GM23338 (cell line): ENCODE measurements at regions not wholly inside any gene's neighbourhood (a gene's known extent, or its start where the extent isn't known, plus 50 kb on each side); places are given as distances from the start of the nearest gene placed in this dataset.

Source experiments
- ATAC-seq: fragments of 200-7000 bp; cut with Tn5 transposase; 3 replicates; pipeline ENCODE4 v1.9.1; 2020
- DNase-seq: peaks from one replicate; pipeline ENCODE4 v3.0.0-alpha.2; 2015; ENCODE audit warnings: low spot score
- H2AFZ ChIP-seq: fragments of 200-600 bp; sonication (generic); 2 replicates; pipeline ENCODE4 v1.8.0; 2016; ENCODE audit warnings: antibody characterized with exemption, mild to moderate bottlenecking, moderate library complexity
- H3F3A ChIP-seq: fragments of 200-600 bp; sonication (generic); replicated peaks from 2 replicates; pipeline ENCODE4 v1.8.0; 2017; ENCODE audit warnings: antibody characterized with exemption, mixed run types, low read depth
- H3K27ac ChIP-seq: fragments of 200-600 bp; sonication (generic); 2 replicates; pipeline ENCODE4 v1.6.1; 2016; ENCODE audit warnings: low read depth
- H3K27me3 ChIP-seq: fragments of 200-600 bp; sonication (generic); 2 replicates; pipeline ENCODE4 v1.8.0; 2016; ENCODE audit warnings: mild to moderate bottlenecking, mixed run types, moderate library complexity; ENCODE audit not compliant: insufficient read depth
- H3K36me3 ChIP-seq: fragments of 200-600 bp; sonication (generic); 2 replicates; pipeline ENCODE4 v1.8.0; 2016; ENCODE audit warnings: mild to moderate bottlenecking; ENCODE audit not compliant: insufficient read depth
- H3K4me1 ChIP-seq: fragments of 200-600 bp; sonication (generic); 2 replicates; pipeline ENCODE4 v1.8.0; 2016; ENCODE audit warnings: mild to moderate bottlenecking, moderate library complexity; ENCODE audit not compliant: insufficient read depth
- H3K4me2 ChIP-seq: fragments of 200-600 bp; sonication (generic); 2 replicates; pipeline ENCODE4 v1.7.1; 2017; ENCODE audit warnings: mixed run types
- H3K4me3 ChIP-seq: fragments of 200-600 bp; sonication (generic); 2 replicates; pipeline ENCODE4 v1.6.1; 2016; ENCODE audit warnings: mixed run types
- H3K79me2 ChIP-seq: fragments of 200-600 bp; sonication (generic); replicated peaks from 2 replicates; pipeline ENCODE4 v1.8.0; 2017; ENCODE audit warnings: mild to moderate bottlenecking; ENCODE audit not compliant: insufficient read depth
- H3K9me2 ChIP-seq: fragments of 200-600 bp; sonication (generic); 2 replicates; pipeline ENCODE4 v1.8.0; 2017; ENCODE audit not compliant: insufficient read depth
- H4K20me1 ChIP-seq: fragments of 200-600 bp; sonication (generic); replicated peaks from 2 replicates; pipeline ENCODE4 v1.8.0; 2017; ENCODE audit warnings: mild to moderate bottlenecking; ENCODE audit not compliant: insufficient read depth
- H3K27ac Mint-ChIP-seq: 2 replicates; pipeline ENCODE4 v1.8.0; 2020; ENCODE audit warnings: inconsistent platforms, mild to moderate bottlenecking, moderate library complexity, mixed read lengths
- H3K27me3 Mint-ChIP-seq: 3 replicates; pipeline ENCODE4 v1.8.0; 2022; ENCODE audit warnings: low read depth, mild to moderate bottlenecking, moderate library complexity, mixed read lengths, inconsistent platforms; ENCODE audit not compliant: insufficient read depth, poor library complexity
- H3K36me3 Mint-ChIP-seq: 3 replicates; pipeline ENCODE4 v1.8.0; 2021; ENCODE audit warnings: low read depth, mild to moderate bottlenecking, inconsistent platforms, moderate library complexity, mixed read lengths
- H3K4me1 Mint-ChIP-seq: 3 replicates; pipeline ENCODE4 v1.8.0; 2020; ENCODE audit warnings: mild to moderate bottlenecking, inconsistent platforms, mixed read lengths
- H3K4me3 Mint-ChIP-seq: 3 replicates; pipeline ENCODE4 v1.8.0; 2021; ENCODE audit warnings: moderate library complexity, mild to moderate bottlenecking, inconsistent platforms, mixed read lengths
- H3K9me3 Mint-ChIP-seq: 3 replicates; pipeline ENCODE4 v1.8.0; 2020; ENCODE audit warnings: moderate library complexity, mild to moderate bottlenecking, inconsistent platforms, mixed read lengths
- EZH2 ChIP-seq: fragments of 200-600 bp; sonication (generic); IDR thresholded peaks from one replicate; pipeline ENCODE4 v1.8.0; 2017; ENCODE audit warnings: antibody characterized with exemption, mild to moderate bottlenecking, low read depth; ENCODE audit not compliant: unreplicated experiment
- JUNB ChIP-seq: IDR thresholded peaks from one replicate; pipeline ENCODE4 v1.6.1; 2016; ENCODE audit warnings: antibody characterized with exemption; ENCODE audit not compliant: unreplicated experiment
- NANOG ChIP-seq: IDR thresholded peaks from 2 replicates; pipeline ENCODE4 v1.6.1; 2016; ENCODE audit warnings: antibody characterized with exemption, borderline replicate concordance
- POLR2AphosphoS5 ChIP-seq: IDR thresholded peaks from 2 replicates; pipeline ENCODE4 v1.6.1; 2016; ENCODE audit warnings: antibody characterized with exemption, low read depth
- STAT1 ChIP-seq: IDR thresholded peaks from one replicate; pipeline ENCODE4 v1.6.1; 2016; ENCODE audit warnings: antibody characterized with exemption; ENCODE audit not compliant: unreplicated experiment
- ZNF114 ChIP-seq: fragments of 250-450 bp; sonication (Bioruptor Pico); IDR thresholded peaks from 2 replicates; pipeline ENCODE4 v1.5.0; 2020; ENCODE audit warnings: mild to moderate bottlenecking, moderate library complexity
- TF ChIP-seq, protein P1 (sequence below): IDR thresholded peaks from one replicate; pipeline ENCODE4 v1.6.1; 2018; ENCODE audit warnings: antibody characterized with exemption; ENCODE audit not compliant: unreplicated experiment
- TF ChIP-seq, protein P2 (sequence below): IDR thresholded peaks from 2 replicates; pipeline ENCODE4 v1.6.1; 2016; ENCODE audit warnings: antibody characterized with exemption
- TF ChIP-seq, protein P3 (sequence below): fragments of 250-450 bp; sonication (Bioruptor Pico); IDR thresholded peaks from 2 replicates; pipeline ENCODE4 v1.5.0; 2020; ENCODE audit warnings: mild to moderate bottlenecking, moderate library complexity

DNA sequence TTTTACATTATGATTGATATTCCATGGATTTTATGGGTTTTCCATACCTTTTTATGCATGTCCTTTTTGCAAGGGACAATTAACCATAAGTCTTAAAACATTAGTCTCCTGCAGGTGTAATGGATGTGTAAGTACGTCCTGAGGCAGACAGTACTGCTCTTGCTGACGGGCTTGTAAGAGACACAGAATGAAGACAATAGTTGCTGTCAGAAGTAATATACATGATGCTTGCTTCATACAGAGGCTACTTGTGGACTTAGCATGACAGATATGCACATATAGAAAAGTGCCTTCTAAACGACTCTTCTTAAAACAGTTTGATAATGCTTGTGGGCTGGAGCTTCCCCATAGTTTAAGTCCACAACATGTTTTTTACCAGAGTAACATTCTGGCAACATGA is 182.7 kb downstream of the SPATA31D1 start (continued):
- TF ChIP-seq, protein P1, sequence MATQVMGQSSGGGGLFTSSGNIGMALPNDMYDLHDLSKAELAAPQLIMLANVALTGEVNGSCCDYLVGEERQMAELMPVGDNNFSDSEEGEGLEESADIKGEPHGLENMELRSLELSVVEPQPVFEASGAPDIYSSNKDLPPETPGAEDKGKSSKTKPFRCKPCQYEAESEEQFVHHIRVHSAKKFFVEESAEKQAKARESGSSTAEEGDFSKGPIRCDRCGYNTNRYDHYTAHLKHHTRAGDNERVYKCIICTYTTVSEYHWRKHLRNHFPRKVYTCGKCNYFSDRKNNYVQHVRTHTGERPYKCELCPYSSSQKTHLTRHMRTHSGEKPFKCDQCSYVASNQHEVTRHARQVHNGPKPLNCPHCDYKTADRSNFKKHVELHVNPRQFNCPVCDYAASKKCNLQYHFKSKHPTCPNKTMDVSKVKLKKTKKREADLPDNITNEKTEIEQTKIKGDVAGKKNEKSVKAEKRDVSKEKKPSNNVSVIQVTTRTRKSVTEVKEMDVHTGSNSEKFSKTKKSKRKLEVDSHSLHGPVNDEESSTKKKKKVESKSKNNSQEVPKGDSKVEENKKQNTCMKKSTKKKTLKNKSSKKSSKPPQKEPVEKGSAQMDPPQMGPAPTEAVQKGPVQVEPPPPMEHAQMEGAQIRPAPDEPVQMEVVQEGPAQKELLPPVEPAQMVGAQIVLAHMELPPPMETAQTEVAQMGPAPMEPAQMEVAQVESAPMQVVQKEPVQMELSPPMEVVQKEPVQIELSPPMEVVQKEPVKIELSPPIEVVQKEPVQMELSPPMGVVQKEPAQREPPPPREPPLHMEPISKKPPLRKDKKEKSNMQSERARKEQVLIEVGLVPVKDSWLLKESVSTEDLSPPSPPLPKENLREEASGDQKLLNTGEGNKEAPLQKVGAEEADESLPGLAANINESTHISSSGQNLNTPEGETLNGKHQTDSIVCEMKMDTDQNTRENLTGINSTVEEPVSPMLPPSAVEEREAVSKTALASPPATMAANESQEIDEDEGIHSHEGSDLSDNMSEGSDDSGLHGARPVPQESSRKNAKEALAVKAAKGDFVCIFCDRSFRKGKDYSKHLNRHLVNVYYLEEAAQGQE, result no peak
- TF ChIP-seq ZNF114 (CRISPR knock-in tag), result no peak

DNA sequence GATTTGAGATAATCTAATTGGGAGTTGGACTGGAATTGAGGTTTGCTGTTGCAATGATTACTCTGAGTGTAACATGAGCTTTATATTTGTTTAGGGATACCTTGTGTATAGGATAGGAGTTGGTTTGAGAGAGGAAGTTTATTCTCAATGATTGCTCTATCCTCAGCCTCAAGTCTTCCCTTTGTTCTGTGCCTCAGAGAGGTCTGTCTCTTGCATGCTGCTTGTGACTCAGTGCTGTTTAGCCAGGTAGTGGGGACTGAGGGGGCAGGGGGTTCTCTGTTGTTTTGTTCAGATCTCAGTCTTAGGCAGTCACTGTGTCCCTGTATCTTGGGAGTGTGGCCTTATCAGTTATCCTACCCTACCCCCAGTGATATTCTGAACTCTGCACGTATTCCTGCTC is 192.1 kb downstream of the SPATA31D1 start:
- H3F3A ChIP-seq, result no peaks in the 10 kb centered on the region
- no peak overlapping the region for H3K4me2 ChIP-seq
- no peaks in the 10 kb centered on the region for H3K36me3 Mint-ChIP-seq
- H3K9me3 Mint-ChIP-seq, result peaks cover 3% of the 10 kb centered on the region; the same call in 1 of the 3 replicates
- H3K27me3 ChIP-seq, result no peaks in the 10 kb centered on the region
- peaks cover 16% of the 10 kb centered on the region for H3K4me1 Mint-ChIP-seq
- H3K27ac ChIP-seq, result no peak overlapping the region
- DNase-seq (no peak), ATAC-seq (peak; percentile 81)
- H4K20me1 ChIP-seq, result no peaks in the 10 kb centered on the region
- no peaks in the 10 kb centered on the region for H3K27me3 Mint-ChIP-seq
- no peak overlapping the region for H3K4me3 Mint-ChIP-seq
- H3K79me2 ChIP-seq, result no peaks in the 10 kb centered on the region
- H3K36me3 ChIP-seq, result no peaks in the 10 kb centered on the region
- H3K4me3 ChIP-seq, result no peak overlapping the region
- peak overlapping the region; percentile 86 for H2AFZ ChIP-seq
- H3K4me1 ChIP-seq, result peaks cover 14% of the 10 kb centered on the region; the same call in 1 of the 2 replicates
- H3K27ac Mint-ChIP-seq, result no peak overlapping the region; the same call in 1 of the 2 replicates
- no peaks in the 10 kb centered on the region for H3K9me2 ChIP-seq
- TF ChIP-seq STAT1, result no peak
- TF ChIP-seq, protein P2, sequence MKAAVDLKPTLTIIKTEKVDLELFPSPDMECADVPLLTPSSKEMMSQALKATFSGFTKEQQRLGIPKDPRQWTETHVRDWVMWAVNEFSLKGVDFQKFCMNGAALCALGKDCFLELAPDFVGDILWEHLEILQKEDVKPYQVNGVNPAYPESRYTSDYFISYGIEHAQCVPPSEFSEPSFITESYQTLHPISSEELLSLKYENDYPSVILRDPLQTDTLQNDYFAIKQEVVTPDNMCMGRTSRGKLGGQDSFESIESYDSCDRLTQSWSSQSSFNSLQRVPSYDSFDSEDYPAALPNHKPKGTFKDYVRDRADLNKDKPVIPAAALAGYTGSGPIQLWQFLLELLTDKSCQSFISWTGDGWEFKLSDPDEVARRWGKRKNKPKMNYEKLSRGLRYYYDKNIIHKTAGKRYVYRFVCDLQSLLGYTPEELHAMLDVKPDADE, result no peak
- TF ChIP-seq, protein P1, result no peak
- TF ChIP-seq NANOG, result no peak
- TF ChIP-seq POLR2AphosphoS5, result no peak
- TF ChIP-seq, protein P3, sequence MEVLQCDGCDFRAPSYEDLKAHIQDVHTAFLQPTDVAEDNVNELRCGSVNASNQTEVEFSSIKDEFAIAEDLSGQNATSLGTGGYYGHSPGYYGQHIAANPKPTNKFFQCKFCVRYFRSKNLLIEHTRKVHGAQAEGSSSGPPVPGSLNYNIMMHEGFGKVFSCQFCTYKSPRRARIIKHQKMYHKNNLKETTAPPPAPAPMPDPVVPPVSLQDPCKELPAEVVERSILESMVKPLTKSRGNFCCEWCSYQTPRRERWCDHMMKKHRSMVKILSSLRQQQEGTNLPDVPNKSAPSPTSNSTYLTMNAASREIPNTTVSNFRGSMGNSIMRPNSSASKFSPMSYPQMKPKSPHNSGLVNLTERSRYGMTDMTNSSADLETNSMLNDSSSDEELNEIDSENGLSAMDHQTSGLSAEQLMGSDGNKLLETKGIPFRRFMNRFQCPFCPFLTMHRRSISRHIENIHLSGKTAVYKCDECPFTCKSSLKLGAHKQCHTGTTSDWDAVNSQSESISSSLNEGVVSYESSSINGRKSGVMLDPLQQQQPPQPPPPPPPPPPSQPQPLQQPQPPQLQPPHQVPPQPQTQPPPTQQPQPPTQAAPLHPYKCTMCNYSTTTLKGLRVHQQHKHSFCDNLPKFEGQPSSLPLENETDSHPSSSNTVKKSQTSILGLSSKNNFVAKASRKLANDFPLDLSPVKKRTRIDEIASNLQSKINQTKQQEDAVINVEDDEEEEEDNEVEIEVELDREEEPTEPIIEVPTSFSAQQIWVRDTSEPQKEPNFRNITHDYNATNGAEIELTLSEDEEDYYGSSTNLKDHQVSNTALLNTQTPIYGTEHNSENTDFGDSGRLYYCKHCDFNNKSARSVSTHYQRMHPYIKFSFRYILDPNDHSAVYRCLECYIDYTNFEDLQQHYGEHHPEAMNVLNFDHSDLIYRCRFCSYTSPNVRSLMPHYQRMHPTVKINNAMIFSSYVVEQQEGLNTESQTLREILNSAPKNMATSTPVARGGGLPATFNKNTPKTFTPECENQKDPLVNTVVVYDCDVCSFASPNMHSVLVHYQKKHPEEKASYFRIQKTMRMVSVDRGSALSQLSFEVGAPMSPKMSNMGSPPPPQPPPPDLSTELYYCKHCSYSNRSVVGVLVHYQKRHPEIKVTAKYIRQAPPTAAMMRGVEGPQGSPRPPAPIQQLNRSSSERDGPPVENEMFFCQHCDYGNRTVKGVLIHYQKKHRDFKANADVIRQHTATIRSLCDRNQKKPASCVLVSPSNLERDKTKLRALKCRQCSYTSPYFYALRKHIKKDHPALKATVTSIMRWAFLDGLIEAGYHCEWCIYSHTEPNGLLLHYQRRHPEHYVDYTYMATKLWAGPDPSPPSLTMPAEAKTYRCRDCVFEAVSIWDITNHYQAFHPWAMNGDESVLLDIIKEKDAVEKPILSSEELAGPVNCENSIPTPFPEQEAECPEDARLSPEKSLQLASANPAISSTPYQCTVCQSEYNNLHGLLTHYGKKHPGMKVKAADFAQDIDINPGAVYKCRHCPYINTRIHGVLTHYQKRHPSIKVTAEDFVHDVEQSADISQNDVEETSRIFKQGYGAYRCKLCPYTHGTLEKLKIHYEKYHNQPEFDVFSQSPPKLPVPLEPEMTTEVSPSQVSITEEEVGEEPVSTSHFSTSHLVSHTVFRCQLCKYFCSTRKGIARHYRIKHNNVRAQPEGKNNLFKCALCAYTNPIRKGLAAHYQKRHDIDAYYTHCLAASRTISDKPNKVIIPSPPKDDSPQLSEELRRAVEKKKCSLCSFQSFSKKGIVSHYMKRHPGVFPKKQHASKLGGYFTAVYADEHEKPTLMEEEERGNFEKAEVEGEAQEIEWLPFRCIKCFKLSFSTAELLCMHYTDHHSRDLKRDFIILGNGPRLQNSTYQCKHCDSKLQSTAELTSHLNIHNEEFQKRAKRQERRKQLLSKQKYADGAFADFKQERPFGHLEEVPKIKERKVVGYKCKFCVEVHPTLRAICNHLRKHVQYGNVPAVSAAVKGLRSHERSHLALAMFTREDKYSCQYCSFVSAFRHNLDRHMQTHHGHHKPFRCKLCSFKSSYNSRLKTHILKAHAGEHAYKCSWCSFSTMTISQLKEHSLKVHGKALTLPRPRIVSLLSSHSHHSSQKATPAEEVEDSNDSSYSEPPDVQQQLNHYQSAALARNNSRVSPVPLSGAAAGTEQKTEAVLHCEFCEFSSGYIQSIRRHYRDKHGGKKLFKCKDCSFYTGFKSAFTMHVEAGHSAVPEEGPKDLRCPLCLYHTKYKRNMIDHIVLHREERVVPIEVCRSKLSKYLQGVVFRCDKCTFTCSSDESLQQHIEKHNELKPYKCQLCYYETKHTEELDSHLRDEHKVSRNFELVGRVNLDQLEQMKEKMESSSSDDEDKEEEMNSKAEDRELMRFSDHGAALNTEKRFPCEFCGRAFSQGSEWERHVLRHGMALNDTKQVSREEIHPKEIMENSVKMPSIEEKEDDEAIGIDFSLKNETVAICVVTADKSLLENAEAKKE (CRISPR knock-in tag), result no peak
- TF ChIP-seq EZH2, result no peak
- TF ChIP-seq JUNB, result no peak
- TF ChIP-seq ZNF114 (CRISPR knock-in tag), result no peak
